ENCODE measurements at regions not wholly inside any gene's neighbourhood (a gene's known extent, or its start where the extent isn't known, plus 50 kb on each side); places are given as distances from the start of the nearest gene placed in this dataset.

DNA sequence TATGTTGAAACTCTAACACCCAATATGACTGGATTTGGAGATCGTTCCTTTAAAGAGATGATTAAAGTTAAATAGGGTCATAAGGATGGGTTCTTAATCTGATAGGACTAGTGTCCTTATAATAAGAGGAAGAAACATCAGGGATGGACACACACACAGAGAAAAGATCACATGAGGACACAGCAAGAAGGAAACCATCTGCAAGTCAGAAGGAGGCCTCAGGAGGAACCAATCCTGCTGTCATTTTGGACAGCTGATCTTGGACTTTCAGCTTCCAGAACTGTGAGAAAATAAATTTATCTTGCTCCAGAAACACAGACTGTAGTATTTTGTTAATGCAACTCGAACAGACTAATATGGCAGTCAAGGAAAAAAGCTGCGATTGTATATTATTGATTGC lies 631.5 kb downstream of the PCDH7 start:
- TF ChIP-seq, protein P1, sequence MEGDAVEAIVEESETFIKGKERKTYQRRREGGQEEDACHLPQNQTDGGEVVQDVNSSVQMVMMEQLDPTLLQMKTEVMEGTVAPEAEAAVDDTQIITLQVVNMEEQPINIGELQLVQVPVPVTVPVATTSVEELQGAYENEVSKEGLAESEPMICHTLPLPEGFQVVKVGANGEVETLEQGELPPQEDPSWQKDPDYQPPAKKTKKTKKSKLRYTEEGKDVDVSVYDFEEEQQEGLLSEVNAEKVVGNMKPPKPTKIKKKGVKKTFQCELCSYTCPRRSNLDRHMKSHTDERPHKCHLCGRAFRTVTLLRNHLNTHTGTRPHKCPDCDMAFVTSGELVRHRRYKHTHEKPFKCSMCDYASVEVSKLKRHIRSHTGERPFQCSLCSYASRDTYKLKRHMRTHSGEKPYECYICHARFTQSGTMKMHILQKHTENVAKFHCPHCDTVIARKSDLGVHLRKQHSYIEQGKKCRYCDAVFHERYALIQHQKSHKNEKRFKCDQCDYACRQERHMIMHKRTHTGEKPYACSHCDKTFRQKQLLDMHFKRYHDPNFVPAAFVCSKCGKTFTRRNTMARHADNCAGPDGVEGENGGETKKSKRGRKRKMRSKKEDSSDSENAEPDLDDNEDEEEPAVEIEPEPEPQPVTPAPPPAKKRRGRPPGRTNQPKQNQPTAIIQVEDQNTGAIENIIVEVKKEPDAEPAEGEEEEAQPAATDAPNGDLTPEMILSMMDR (IDR thresholded peaks at IDR 0.05): no peak
- TF ChIP-seq EZH2 (IDR thresholded peaks at IDR 0.05) (no peak), EZH2phosphoT487 (IDR thresholded peaks at IDR 0.05) (no peak)

All from neural progenitor cell (in vitro differentiated cells).